Mesenchymal stem cell (in vitro differentiated cells and primary cell): ENCODE measurements at regions not wholly inside any gene's neighbourhood (a gene's known extent, or its start where the extent isn't known, plus 50 kb on each side); places are given as distances from the start of the nearest gene placed in this dataset.

Experiments used
- DNase-seq: peaks from one replicate; pipeline ENCODE4 v3.0.0-alpha.2; 2013
- H2AFZ ChIP-seq: one replicate; pipeline ENCODE4 v1.6.1; 2013; ENCODE audit warnings: low read depth, mild to moderate bottlenecking, control low read depth, inconsistent platforms, low read length, moderate library complexity
- H2AK5ac ChIP-seq: 2 replicates; pipeline ENCODE4 v1.6.1; 2013; ENCODE audit warnings: low read length, moderate library complexity, mild to moderate bottlenecking, inconsistent platforms; ENCODE audit not compliant: severe bottlenecking
- H2BK120ac ChIP-seq: one replicate; pipeline ENCODE4 v1.6.1; 2013; ENCODE audit warnings: low read depth, mild to moderate bottlenecking, inconsistent platforms, low read length, moderate library complexity
- H2BK12ac ChIP-seq, 2 experiments: one replicate each; pipeline ENCODE4 v1.6.1; 2013; ENCODE audit warnings: inconsistent platforms in 2 of 2, low read length in 2 of 2, mild to moderate bottlenecking in 2 of 2, moderate library complexity in 2 of 2, control low read depth in 1 of 2
- H2BK15ac ChIP-seq: one replicate; pipeline ENCODE4 v1.6.1; 2013; ENCODE audit warnings: mild to moderate bottlenecking, low read depth, inconsistent platforms; ENCODE audit not compliant: poor library complexity, severe bottlenecking
- H2BK5ac ChIP-seq: 2 replicates; pipeline ENCODE4 v1.6.1; 2013; ENCODE audit warnings: low read depth, mild to moderate bottlenecking, low read length, control low read depth, inconsistent platforms; ENCODE audit not compliant: poor library complexity, severe bottlenecking
- H3K14ac ChIP-seq, 2 experiments: one replicate each; pipeline ENCODE4 v1.6.1; 2013; ENCODE audit warnings: inconsistent platforms in 2 of 2, low read length in 2 of 2, control low read depth in 1 of 2, mild to moderate bottlenecking in 1 of 2, moderate library complexity in 1 of 2
- H3K18ac ChIP-seq, 2 experiments: one replicate each; pipeline ENCODE4 v1.6.1; 2013; ENCODE audit warnings: inconsistent platforms in 2 of 2, low read length in 2 of 2, control low read depth in 1 of 2, low read depth in 1 of 2, mild to moderate bottlenecking in 1 of 2
- H3K23ac ChIP-seq, 2 experiments: one replicate each; pipeline ENCODE4 v1.6.1; 2013; ENCODE audit warnings: inconsistent platforms in 2 of 2, low read length in 2 of 2, mild to moderate bottlenecking in 2 of 2, moderate library complexity in 2 of 2, control low read depth in 1 of 2
- H3K27ac ChIP-seq: 2 replicates; pipeline ENCODE4 v1.5.1; 2013; ENCODE audit warnings: mild to moderate bottlenecking, moderate library complexity, low read length, control low read depth, inconsistent platforms; ENCODE audit not compliant: poor library complexity, severe bottlenecking
- H3K27me3 ChIP-seq, 2 experiments: 2 replicates each; pipeline versions ENCODE4 v1.6.1 to v1.7.0; 2013; ENCODE audit warnings: low read length in 2 of 2, mild to moderate bottlenecking in 2 of 2, moderate library complexity in 2 of 2, control low read depth in 1 of 2, inconsistent platforms in 1 of 2; ENCODE audit not compliant: control insufficient read depth in 1 of 2, insufficient read depth in 1 of 2
- H3K36me3 ChIP-seq, 2 experiments: 2 replicates each; pipeline versions ENCODE4 v1.6.1 to v1.7.0; 2013; ENCODE audit warnings: low read length in 2 of 2, control low read depth in 1 of 2, inconsistent platforms in 1 of 2, low read depth in 1 of 2, mild to moderate bottlenecking in 1 of 2; ENCODE audit not compliant: insufficient read depth in 2 of 2, control insufficient read depth in 1 of 2
- H3K4ac ChIP-seq, 2 experiments: one replicate each; pipeline ENCODE4 v1.6.1; 2013; ENCODE audit warnings: inconsistent platforms in 2 of 2, low read length in 2 of 2, mild to moderate bottlenecking in 2 of 2, moderate library complexity in 2 of 2, control low read depth in 1 of 2, low read depth in 1 of 2
- H3K4me1 ChIP-seq: 2 replicates; pipeline ENCODE4 v1.6.1; 2013; ENCODE audit warnings: low read depth, low read length, control low read depth; ENCODE audit not compliant: control insufficient read depth, insufficient read depth
- H3K4me2 ChIP-seq: 2 replicates; pipeline ENCODE4 v1.6.1; 2013; ENCODE audit warnings: low read length, mild to moderate bottlenecking, inconsistent platforms; ENCODE audit not compliant: poor library complexity, severe bottlenecking
- H3K4me3 ChIP-seq, 2 experiments: 2 replicates each; pipeline versions ENCODE4 v1.5.1 to v1.7.0; 2013; ENCODE audit warnings: low read length in 2 of 2, mild to moderate bottlenecking in 2 of 2, control low read depth in 1 of 2, low read depth in 1 of 2; ENCODE audit not compliant: insufficient read depth in 1 of 2
- H3K79me1 ChIP-seq: replicated peaks from 2 replicates; pipeline ENCODE4 v1.6.1; 2013; ENCODE audit warnings: mild to moderate bottlenecking, control low read depth, low read length, inconsistent platforms; ENCODE audit not compliant: poor library complexity, severe bottlenecking
- H3K9ac ChIP-seq: 2 replicates; pipeline ENCODE4 v1.7.0; 2013; ENCODE audit warnings: mild to moderate bottlenecking, low read length, moderate library complexity
- H3K9me3 ChIP-seq: 2 replicates; pipeline ENCODE4 v1.7.0; 2013; ENCODE audit warnings: mild to moderate bottlenecking, low read length; ENCODE audit not compliant: control insufficient read depth
- H4K8ac ChIP-seq: one replicate; pipeline ENCODE4 v1.6.1; 2013; ENCODE audit warnings: inconsistent platforms, mild to moderate bottlenecking, low read length, moderate library complexity
- H4K91ac ChIP-seq: one replicate; pipeline ENCODE4 v1.6.1; 2013; ENCODE audit warnings: mild to moderate bottlenecking, low read length, inconsistent platforms
- WGBS: methylation state at CpG from one replicate; pipeline ENCODE4 v1.1.7; 2013; ENCODE audit warnings: mixed read lengths; 5-methylcytosine and 5-hydroxymethylcytosine counted together

- 97% methylated on average over 6 of the region's 6 CpGs for WGBS
Observed at GRCh38 chr21:39088031-39088370, 95.2 kb downstream of the PSMG1 start.

DNA sequence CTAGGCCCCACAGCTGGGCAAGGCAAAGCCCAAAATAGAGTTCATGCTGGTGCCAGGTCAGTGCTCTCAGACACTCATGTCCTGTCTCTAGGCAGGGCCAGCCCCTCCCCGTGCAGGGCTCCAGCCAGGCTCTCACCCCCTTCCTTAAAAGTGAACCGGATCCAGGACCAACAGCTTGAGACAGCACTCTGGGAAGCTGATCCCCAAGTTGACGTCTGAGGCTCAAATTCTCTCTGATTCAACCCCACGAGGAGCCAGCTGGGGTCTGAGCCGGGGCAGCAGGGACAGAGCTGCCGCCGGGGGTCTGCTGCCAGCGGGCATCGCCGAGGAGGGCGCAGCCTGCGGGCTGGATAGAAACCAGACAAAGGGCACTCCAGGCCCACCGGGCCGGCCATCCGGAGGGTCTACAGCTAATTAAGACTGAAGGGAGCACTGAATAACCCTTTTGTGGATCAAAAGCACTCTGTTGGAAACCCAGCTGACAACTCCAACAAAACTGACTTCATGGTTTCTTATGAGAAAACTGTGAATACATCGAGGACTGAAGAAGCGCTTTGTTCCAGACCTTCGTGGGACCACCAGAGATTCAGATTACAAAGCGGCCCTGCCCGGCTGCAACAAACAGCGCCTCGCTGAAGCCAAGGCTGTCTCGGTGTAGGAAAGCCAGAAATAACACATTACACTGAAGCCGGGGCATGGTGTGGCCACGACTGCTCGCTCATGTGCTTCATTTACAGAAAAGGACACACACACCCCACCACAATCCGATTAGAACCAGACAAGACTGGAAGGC, 95.8 kb downstream of the PSMG1 start:
- no peak overlapping the region for H2AFZ ChIP-seq
- no peak overlapping the region for H3K14ac ChIP-seq
- peaks cover 13 to 23% of the 10 kb centered on the region in 2 experiments for H3K27me3 ChIP-seq
- no peak overlapping the region for H2BK120ac ChIP-seq
- no peak overlapping the region for H2AK5ac ChIP-seq
- peak overlapping the region; percentile 40 for H2BK15ac ChIP-seq
- H2BK12ac ChIP-seq = peak overlapping the region; percentile 2 to 51
- no peaks in the 10 kb centered on the region for H3K79me1 ChIP-seq
- H3K36me3 ChIP-seq = no peaks in the 10 kb centered on the region
- no peak for DNase-seq
- peaks cover 4% of the 10 kb centered on the region for H3K4me1 ChIP-seq
- H3K23ac ChIP-seq = no peak overlapping the region
- no peak overlapping the region for H3K4me2 ChIP-seq
- 96% methylated on average over 27 of the region's 27 CpGs for WGBS
- H3K9ac ChIP-seq = no peak overlapping the region
- H3K9me3 ChIP-seq = no peaks in the 10 kb centered on the region
- H2BK5ac ChIP-seq = no peak overlapping the region
- no peak overlapping the region for H4K8ac ChIP-seq
- H3K27ac ChIP-seq = no peak overlapping the region
- no peak overlapping the region for H3K4me3 ChIP-seq
- H3K18ac ChIP-seq = peak overlapping the region in 1 of 2 experiments; percentile 4
- peak overlapping the region in 1 of 2 experiments; percentile 40 for H3K4ac ChIP-seq
- no peak overlapping the region for H4K91ac ChIP-seq

More at GRCh38 chr21:39088031-39088370, 95.2 kb downstream of the PSMG1 start:
- Histone ChIP-seq H3K18ac (peak overlapping the region in 1 of 2 experiments; percentile 9), H2BK5ac (no peak overlapping the region), H3K14ac (no peak overlapping the region), H3K23ac (no peak overlapping the region), H3K79me1 (no peaks in the 10 kb centered on the region), H2AFZ (no peak overlapping the region), H3K9me3 (no peaks in the 10 kb centered on the region), H2BK15ac (no peak overlapping the region), H3K4ac (no peak overlapping the region), H2BK120ac (no peak overlapping the region), H2BK12ac (no peak overlapping the region), H4K91ac (no peak overlapping the region), H2AK5ac (no peak overlapping the region), H4K8ac (no peak overlapping the region), H3K4me2 (no peak overlapping the region), H3K27me3 (peaks cover 10 to 18% of the 10 kb centered on the region in 2 experiments), H3K9ac (no peak overlapping the region), H3K36me3 (no peaks in the 10 kb centered on the region), H3K4me3 (no peak overlapping the region), H3K27ac (no peak overlapping the region), H3K4me1 (peaks cover 4% of the 10 kb centered on the region)
- no peak for DNase-seq

GRCh38 chr21:39086547-39086946, 96.7 kb downstream of the PSMG1 start:
- peaks cover 4% of the 10 kb centered on the region for H3K4me1 ChIP-seq
- peak overlapping the region; percentile 39 for H4K8ac ChIP-seq
- H3K14ac ChIP-seq = no peak overlapping the region
- no peaks in the 10 kb centered on the region for H3K79me1 ChIP-seq
- H3K27me3 ChIP-seq = peaks cover 22 to 27% of the 10 kb centered on the region in 2 experiments
- DNase-seq = no peak
- no peak overlapping the region for H3K18ac ChIP-seq
- H3K36me3 ChIP-seq = no peaks in the 10 kb centered on the region
- H3K4me2 ChIP-seq = no peak overlapping the region
- WGBS = 96% methylated on average over 6 of the region's 8 CpGs
- no peak overlapping the region for H3K4me3 ChIP-seq
- no peak overlapping the region for H2AK5ac ChIP-seq
- H2BK15ac ChIP-seq = no peak overlapping the region
- no peak overlapping the region for H3K4ac ChIP-seq
- H3K9ac ChIP-seq = no peak overlapping the region
- H3K9me3 ChIP-seq = no peaks in the 10 kb centered on the region
- H3K23ac ChIP-seq = no peak overlapping the region
- H2BK5ac ChIP-seq = no peak overlapping the region
- H3K27ac ChIP-seq = no peak overlapping the region
- no peak overlapping the region for H2AFZ ChIP-seq
- no peak overlapping the region for H4K91ac ChIP-seq
- no peak overlapping the region for H2BK120ac ChIP-seq
- no peak overlapping the region for H2BK12ac ChIP-seq

- no peak overlapping the region for H3K18ac ChIP-seq
- no peak for DNase-seq
- no peak overlapping the region for H3K4ac ChIP-seq
- H3K9me3 ChIP-seq = no peaks in the 10 kb centered on the region
- H2AK5ac ChIP-seq = no peak overlapping the region
- no peak overlapping the region for H3K27ac ChIP-seq
- no peak overlapping the region for H4K91ac ChIP-seq
- H3K79me1 ChIP-seq = no peaks in the 10 kb centered on the region
- no peak overlapping the region for H2BK12ac ChIP-seq
- no peak overlapping the region for H3K4me3 ChIP-seq
- no peak overlapping the region for H2BK15ac ChIP-seq
- H3K36me3 ChIP-seq = no peaks in the 10 kb centered on the region
- WGBS = 88% methylated on average over 6 of the region's 6 CpGs
- H3K27me3 ChIP-seq = peaks cover 27% of the 10 kb centered on the region in 2 experiments
- no peak overlapping the region for H3K4me2 ChIP-seq
- H2AFZ ChIP-seq = no peak overlapping the region
- H3K23ac ChIP-seq = no peak overlapping the region
- H3K9ac ChIP-seq = no peak overlapping the region
- no peak overlapping the region for H4K8ac ChIP-seq
- peaks cover 4% of the 10 kb centered on the region for H3K4me1 ChIP-seq
- H2BK120ac ChIP-seq = no peak overlapping the region
- H2BK5ac ChIP-seq = no peak overlapping the region
- no peak overlapping the region for H3K14ac ChIP-seq
Observed at GRCh38 chr21:39085843-39086405, 97.3 kb downstream of the PSMG1 start.
